ENCODE measurements at regions not wholly inside any gene's neighbourhood (a gene's known extent, or its start where the extent isn't known, plus 50 kb on each side); places are given as distances from the start of the nearest gene placed in this dataset.

DNA sequence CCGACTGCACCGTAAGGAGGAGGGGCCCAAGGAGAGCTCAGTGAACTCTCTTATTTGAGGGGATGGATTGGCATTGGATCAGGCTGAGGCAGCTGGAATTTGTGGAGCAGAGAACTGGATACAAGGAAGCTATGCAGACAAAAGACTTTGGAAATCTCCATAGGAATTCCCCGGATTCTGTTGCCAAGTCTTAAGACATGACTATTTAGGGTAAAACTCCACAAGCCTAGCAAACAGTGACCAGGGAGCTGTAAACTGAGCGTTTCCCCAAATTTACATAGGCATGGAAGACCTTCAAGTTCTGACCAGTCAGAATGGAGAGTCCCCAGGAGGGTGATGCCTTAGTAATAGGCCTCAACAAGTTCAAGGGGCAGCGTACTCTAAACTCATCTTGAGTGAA, 82.5 kb upstream of the PCBD1 start:
- TF ChIP-seq, protein P1, sequence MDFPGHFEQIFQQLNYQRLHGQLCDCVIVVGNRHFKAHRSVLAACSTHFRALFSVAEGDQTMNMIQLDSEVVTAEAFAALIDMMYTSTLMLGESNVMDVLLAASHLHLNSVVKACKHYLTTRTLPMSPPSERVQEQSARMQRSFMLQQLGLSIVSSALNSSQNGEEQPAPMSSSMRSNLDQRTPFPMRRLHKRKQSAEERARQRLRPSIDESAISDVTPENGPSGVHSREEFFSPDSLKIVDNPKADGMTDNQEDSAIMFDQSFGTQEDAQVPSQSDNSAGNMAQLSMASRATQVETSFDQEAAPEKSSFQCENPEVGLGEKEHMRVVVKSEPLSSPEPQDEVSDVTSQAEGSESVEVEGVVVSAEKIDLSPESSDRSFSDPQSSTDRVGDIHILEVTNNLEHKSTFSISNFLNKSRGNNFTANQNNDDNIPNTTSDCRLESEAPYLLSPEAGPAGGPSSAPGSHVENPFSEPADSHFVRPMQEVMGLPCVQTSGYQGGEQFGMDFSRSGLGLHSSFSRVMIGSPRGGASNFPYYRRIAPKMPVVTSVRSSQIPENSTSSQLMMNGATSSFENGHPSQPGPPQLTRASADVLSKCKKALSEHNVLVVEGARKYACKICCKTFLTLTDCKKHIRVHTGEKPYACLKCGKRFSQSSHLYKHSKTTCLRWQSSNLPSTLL (IDR thresholded peaks at IDR 0.05) = no peak
- TF ChIP-seq HDGF (IDR thresholded peaks at IDR 0.05) (no peak), MECOM (CRISPR knock-in tag; IDR thresholded peaks at IDR 0.05) (no peak)

Measured in K562 (cell line).